GM18498 (cell line): ENCODE measurements at regions not wholly inside any gene's neighbourhood (a gene's known extent, or its start where the extent isn't known, plus 50 kb on each side); places are given as distances from the start of the nearest gene placed in this dataset.
"Not testable (repeated sequence)": the region's sequence is repeated elsewhere in the genome, so short reads cannot be mapped to it uniquely, and the experiment has no call there.

Experiments
- ATAC-seq: cut with Tn5 transposase; IDR thresholded peaks from one replicate; pipeline ENCODE4 v1.9.1; 2021; ENCODE audit warnings: mild to moderate bottlenecking, moderate library complexity; ENCODE audit not compliant: unreplicated experiment

- ATAC-seq = no peak
Observed at GRCh38 chr11:23453522-23453921, 593.2 kb upstream of the CCDC179 start.

GRCh38 chr11:23455321-23455891 is 595.1 kb upstream of the CCDC179 start:
- no peak for ATAC-seq

GRCh38 chr11:23457641-23458040 is 597.4 kb upstream of the CCDC179 start:
- ATAC-seq = no peak

GRCh38 chr11:23471878-23472277 is 611.6 kb upstream of the CCDC179 start:
- ATAC-seq = no peak

- ATAC-seq = no peak
Observed at GRCh38 chr11:23473782-23474181, 613.5 kb upstream of the CCDC179 start.

GRCh38 chr11:23480736-23481135 is 620.5 kb upstream of the CCDC179 start:
- ATAC-seq = no peak

- not testable (repeated sequence) for ATAC-seq
Observed at GRCh38 chr11:23484146-23484545, 623.9 kb upstream of the CCDC179 start.

GRCh38 chr11:23484618-23485017 is 624.3 kb upstream of the CCDC179 start:
- ATAC-seq = not testable (repeated sequence)

GRCh38 chr11:23490557-23491235 is 630.4 kb upstream of the CCDC179 start:
- ATAC-seq = no peak

- no peak for ATAC-seq
Observed at GRCh38 chr11:23494981-23495380, 634.7 kb upstream of the CCDC179 start.

GRCh38 chr11:23496340-23496739 is 636.1 kb upstream of the CCDC179 start:
- ATAC-seq = no peak

- no peak for ATAC-seq
Observed at GRCh38 chr11:23497040-23497439, 636.8 kb upstream of the CCDC179 start.

GRCh38 chr11:23502389-23502788 is 642.1 kb upstream of the CCDC179 start:
- ATAC-seq = no peak

- no peak for ATAC-seq
Observed at GRCh38 chr11:23502826-23503225, 642.6 kb upstream of the CCDC179 start.

- no peak for ATAC-seq
Observed at GRCh38 chr11:23509023-23509422, 648.7 kb upstream of the CCDC179 start.

- no peak for ATAC-seq
Observed at GRCh38 chr11:23509821-23510220, 649.5 kb upstream of the CCDC179 start.

- no peak for ATAC-seq
Observed at GRCh38 chr11:23519194-23519593, 658.9 kb upstream of the CCDC179 start.

- no peak for ATAC-seq
Observed at GRCh38 chr11:23520226-23520960, 660.1 kb upstream of the CCDC179 start.

GRCh38 chr11:23536907-23537306 is 676.6 kb upstream of the CCDC179 start:
- no peak for ATAC-seq

- no peak for ATAC-seq
Observed at GRCh38 chr11:23539556-23539955, 679.3 kb upstream of the CCDC179 start.

GRCh38 chr11:23540101-23540561 is 679.9 kb upstream of the CCDC179 start:
- ATAC-seq = peak; percentile 88

- no peak for ATAC-seq
Observed at GRCh38 chr11:23542189-23542588, 681.9 kb upstream of the CCDC179 start.
